SHP77 treated with DMSO at 0.1 percent for 48 hours (cell line): ENCODE measurements at regions not wholly inside any gene's neighbourhood (a gene's known extent, or its start where the extent isn't known, plus 50 kb on each side); places are given as distances from the start of the nearest gene placed in this dataset.
"Not testable (repeated sequence)": the region's sequence is repeated elsewhere in the genome, so short reads cannot be mapped to it uniquely, and the experiment has no call there.

Source experiments
- DNase-seq: peaks from one replicate; lab custom pipeline; 2025; lab: John Stamatoyannopoulos, UW

GRCh38 chr2:47728551-47728950 lies 54.4 kb upstream of the MSH6 start:
- DNase-seq = no peak

- no peak for DNase-seq
These were observed 55.0 kb upstream of the MSH6 start for GRCh38 chr2:47727956-47728355.

- not testable (repeated sequence) for DNase-seq
These were observed 56.0 kb upstream of the MSH6 start for GRCh38 chr2:47726978-47727377.

GRCh38 chr2:47725808-47726207 lies 57.1 kb upstream of the MSH6 start:
- DNase-seq = no peak

GRCh38 chr2:47724221-47724981 lies 58.5 kb upstream of the MSH6 start:
- DNase-seq = no peak

- DNase-seq = no peak
These were observed 61.6 kb upstream of the MSH6 start for GRCh38 chr2:47721296-47721695.

GRCh38 chr2:47720559-47720958 lies 62.4 kb upstream of the MSH6 start:
- DNase-seq = no peak

GRCh38 chr2:47720036-47720435 lies 62.9 kb upstream of the MSH6 start:
- DNase-seq = no peak

GRCh38 chr2:47719099-47719498 lies 63.8 kb upstream of the MSH6 start:
- DNase-seq = no peak

GRCh38 chr2:47716307-47716706 lies 66.6 kb upstream of the MSH6 start:
- DNase-seq = not testable (repeated sequence)

GRCh38 chr2:47715552-47715951 lies 67.4 kb upstream of the MSH6 start:
- DNase-seq = no peak

GRCh38 chr2:47708801-47709499 lies 74.0 kb upstream of the MSH6 start:
- no peak for DNase-seq

GRCh38 chr2:47704287-47704686 lies 78.7 kb upstream of the MSH6 start:
- DNase-seq = no peak

GRCh38 chr2:47699533-47700215 lies 83.3 kb upstream of the MSH6 start:
- no peak for DNase-seq

GRCh38 chr2:47698436-47698972 lies 84.4 kb upstream of the MSH6 start:
- not testable (repeated sequence) for DNase-seq

GRCh38 chr2:47697681-47698435 lies 85.1 kb upstream of the MSH6 start:
- DNase-seq = not testable (repeated sequence)

- DNase-seq = no peak
These were observed 85.8 kb upstream of the MSH6 start for GRCh38 chr2:47697000-47697601.

GRCh38 chr2:47696478-47696831 lies 86.5 kb upstream of the MSH6 start:
- DNase-seq = no peak

GRCh38 chr2:47695800-47696477 lies 87.0 kb upstream of the MSH6 start:
- no peak for DNase-seq

- not testable (repeated sequence) for DNase-seq
These were observed 88.5 kb upstream of the MSH6 start for GRCh38 chr2:47694451-47694850.

- DNase-seq = not testable (repeated sequence)
These were observed 92.1 kb upstream of the MSH6 start for GRCh38 chr2:47690706-47691325.
